GM18861 (cell line): ENCODE measurements at regions not wholly inside any gene's neighbourhood (a gene's known extent, or its start where the extent isn't known, plus 50 kb on each side); places are given as distances from the start of the nearest gene placed in this dataset.
"Not testable (repeated sequence)": the region's sequence is repeated elsewhere in the genome, so short reads cannot be mapped to it uniquely, and the experiment has no call there.

ENCODE experiments used
- ATAC-seq: cut with Tn5 transposase; IDR thresholded peaks from one replicate; pipeline ENCODE4 v1.9.1; 2021; ENCODE audit not compliant: unreplicated experiment

DNA sequence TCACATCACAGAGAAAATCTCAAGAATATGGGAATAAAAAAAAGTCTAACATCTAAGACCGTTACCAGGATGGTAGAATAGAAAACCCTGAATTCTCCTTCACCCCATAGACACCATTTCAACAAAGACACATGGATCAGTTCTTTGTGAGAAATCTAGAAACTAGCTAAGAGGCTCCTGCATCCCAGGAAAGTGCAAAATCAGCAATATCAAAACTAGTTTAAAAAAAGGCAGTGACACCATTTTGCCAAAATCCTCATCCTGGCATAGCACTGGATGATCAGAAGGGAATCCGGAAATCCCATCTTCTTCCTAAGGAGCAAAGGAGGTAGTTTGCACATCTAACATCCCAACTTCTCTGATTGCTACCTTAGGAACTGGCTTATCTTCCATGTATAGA is 88.9 kb upstream of the MAGEE2 start:
- ATAC-seq, result no peak

DNA sequence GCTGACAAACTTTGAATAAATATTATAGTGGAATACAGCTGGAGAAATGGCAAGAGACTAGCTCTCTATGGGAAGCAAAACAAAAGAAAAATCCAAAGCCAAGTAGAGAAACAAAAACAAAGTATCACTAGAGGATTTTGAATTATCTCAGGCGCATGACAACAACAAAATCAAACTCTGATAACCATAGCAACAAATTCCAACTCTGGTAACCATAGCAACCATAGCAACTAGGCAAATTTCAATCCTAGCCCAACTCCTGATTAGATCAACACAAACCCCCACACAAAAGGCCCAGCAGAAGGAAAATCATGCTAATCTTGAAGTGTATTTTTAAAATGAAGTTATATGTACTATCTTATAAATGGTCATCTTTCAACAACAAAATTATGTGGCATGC is 98.4 kb upstream of the MAGEE2 start:
- ATAC-seq, result no peak

DNA sequence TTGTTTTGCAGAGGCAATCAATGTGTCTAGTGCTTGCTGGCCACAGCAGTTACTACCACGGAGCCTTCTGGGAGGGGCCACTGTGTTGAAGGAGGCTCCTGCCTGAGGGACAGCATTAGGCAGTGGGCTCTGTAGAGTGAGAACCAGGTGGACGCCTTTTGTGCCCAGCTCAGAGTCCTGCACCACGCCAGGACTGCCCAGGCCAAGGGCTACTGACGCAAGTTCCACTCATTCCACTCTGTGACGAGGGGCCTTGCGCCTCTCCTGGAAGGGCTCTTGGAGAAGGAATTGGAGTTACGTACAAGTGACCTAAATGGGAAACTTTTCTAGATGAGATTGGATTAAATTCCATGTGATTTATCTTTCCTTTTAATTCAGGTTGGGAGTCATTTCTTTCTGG is 102.8 kb upstream of the MAGEE2 start:
- no peak for ATAC-seq

DNA sequence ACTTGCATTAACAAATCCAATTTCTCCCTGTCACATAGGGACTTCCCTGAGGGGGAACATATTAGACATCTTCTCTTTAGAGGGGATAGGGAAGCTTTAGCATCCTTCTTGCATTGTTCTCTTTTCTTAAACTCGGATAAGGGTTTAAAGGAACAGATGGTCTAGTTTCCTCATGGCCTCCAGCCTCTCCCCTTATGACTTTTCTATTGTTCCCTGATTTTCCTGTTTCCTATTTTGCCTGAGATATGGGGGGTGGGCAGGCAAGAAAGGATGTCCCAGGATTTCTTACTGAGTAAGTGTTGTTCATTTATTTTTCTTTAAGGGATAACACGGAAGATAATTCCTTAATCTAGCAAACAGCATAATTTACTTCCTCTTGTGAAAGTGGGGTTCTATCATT is 107.7 kb upstream of the MAGEE2 start:
- ATAC-seq, result no peak

DNA sequence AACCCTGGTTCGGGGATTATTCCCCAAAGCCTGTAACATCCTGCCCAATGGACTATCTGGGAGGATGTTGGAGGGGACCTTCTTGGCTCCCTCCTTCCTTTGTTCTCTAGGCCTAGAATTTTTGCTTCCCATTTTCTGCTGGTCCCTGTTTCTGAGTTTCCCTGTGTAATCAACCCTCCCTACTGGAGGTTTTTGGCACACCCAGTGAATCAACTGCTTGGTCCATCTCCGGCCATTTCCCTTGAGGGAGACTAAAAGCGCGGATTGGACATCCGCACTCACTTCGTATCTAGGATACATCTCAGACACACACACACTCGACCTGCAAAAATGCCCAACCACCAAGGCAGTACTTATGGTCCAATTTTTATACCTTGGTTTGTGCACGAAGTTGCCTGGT is 108.2 kb upstream of the MAGEE2 start:
- ATAC-seq, result no peak

DNA sequence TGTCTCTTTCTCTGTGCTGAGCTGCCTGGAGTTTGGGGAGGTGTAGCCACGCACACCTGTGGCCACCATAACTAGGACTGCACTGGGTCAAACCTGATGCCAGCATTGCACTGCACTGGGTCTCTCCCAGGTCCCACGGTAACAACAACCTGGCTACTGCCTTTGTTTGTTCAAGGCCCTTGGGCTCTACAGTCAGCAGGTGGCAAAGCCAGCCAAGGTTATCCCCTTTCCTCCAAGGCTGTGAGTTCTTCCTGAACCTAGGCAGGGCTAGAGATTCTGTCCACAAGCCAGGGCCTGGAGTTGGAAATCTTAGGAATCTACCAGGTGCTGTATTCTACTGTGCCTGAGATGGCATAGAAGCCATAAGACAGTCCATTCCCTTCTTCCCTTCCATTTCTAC is 126.7 kb upstream of the MAGEE2 start:
- no peak for ATAC-seq

DNA sequence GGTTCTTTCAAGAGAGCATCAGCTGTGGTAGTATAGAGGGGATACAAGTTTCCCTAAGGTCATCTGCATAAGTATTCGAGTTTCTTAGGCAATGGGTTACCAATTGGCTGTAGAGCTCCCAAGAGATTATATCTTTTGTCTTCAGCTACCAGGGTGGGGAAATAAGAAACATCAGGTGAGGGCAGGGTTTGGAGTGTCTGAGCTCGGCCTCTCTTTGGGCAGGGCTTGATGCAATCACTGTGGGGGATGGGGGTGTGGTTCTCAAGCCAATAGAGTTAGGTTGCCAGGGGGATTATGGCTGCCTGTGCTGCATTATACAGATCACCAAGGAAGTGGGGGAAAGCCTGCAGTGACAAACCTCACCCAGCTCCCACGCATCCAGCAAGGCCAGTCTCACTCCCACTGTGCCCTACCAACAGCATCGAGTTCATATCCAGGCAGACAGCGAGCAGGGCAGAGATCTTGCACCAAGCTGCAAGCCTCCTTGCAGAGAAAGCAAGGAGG is 172.1 kb upstream of the MAGEE2 start:
- no peak for ATAC-seq

DNA sequence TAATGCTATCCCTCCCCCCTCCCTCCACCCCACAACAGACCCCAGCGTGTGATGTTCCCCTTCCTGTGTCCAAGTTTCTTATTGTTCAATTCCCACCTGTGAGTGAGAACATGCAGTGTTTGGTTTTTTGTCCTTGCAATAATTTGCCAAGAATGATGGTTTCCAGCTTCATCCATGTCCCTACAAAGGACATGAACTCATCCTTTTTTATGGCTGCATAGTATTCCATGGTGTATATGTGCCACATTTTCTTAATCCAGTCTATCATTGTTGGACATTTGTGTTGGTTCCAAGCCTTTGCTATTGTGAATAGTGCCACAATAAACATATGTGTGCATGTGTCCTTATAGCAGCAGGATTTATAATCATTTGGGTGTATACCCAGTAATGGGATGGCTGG is 176.3 kb upstream of the MAGEE2 start:
- not testable (repeated sequence) for ATAC-seq

DNA sequence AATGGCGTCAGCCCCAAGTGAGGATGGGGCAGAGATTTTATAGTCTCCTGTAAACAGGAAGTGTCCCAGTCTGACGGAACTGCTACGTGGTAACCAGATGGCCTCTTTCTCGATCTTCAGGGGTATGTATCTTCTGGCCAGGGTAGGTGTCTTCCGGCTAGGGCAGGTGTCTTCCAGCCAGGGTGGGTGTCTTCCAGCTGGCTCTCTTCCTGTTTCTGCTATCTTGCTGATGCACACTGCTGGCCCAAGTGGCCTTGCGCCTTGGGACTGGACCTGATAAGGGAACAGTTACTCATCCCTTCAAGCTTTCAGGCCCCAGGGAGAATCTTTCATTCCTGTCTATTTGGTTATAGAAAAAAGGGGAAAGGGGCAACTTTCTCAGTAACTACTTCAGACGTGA is 178.7 kb upstream of the MAGEE2 start:
- ATAC-seq, result no peak

DNA sequence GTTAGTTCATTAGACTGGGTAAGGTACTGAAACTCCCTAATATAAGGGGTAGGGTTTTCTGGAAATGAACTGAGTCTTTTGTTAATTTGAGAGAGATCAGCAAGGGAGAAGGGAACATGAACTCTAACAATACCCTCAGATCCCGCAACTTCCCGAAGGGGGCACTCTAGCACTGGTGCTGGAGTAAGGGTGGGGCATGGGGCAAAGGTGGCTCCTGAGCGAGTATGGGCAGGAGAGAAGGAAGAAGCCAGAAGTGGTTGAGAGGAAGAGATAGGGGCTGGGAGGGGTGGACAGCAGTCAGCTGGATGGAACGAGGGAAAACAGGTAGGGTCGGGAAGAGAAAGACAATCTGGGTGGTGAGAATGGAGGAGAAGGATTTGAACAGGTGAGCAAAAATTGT is 183.2 kb upstream of the MAGEE2 start:
- no peak for ATAC-seq

DNA sequence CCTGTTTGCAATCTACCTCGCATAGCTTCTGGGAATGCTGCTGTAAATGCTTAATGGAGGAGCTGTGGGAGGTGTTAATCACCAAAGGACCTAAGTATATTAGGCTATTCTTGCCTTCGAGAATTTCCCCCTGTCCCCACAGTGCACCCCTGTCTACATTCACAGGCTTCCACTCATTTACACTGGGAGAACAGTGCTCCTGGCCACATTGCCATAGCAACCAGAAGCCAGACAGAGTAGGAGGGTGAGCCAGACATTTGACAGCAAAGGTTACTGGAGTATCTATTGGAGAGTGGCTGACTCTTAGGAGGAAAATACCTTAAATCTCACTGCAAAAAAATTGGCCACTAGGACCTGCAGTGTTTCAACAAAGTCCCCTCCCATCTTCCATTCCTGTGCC is 185.9 kb upstream of the PBDC1 start:
- no peak for ATAC-seq

DNA sequence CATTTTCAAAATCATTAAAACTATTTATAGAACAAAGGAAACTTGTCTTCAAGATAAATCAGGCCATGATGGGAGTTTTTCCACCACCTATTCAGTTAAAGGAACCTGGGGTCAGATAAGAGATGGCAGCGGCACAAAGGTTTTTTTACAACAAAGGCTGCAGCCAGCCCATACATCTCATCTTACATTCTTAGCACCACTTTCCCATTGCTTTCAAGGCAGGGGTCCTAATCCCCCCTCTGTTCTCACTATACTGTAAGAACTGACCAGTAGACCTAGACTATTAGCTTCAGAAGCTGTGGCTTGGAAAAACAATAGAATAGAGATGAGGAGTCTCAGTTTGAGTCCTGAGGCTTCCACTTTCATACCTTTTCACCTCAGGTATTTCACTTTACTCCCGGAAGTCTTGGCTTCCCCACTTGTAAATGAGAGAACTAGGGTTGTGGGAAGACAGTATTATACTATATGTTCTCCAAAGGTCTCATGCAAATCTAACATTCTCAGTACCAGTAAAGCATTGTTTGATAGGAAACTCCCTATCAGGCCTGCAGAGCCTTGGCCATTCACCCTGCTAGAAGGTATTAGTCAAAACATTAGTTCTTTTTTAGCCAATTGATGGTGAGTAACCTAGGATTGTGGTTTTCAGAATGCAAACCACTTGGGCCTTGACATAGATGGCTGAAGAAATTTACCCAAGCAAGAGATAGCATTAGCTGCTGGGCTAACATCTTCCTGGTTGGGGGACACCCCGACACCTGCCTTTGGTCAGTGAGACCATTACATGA is 182.9 kb upstream of the PBDC1 start:
- peak; percentile 69 for ATAC-seq

DNA sequence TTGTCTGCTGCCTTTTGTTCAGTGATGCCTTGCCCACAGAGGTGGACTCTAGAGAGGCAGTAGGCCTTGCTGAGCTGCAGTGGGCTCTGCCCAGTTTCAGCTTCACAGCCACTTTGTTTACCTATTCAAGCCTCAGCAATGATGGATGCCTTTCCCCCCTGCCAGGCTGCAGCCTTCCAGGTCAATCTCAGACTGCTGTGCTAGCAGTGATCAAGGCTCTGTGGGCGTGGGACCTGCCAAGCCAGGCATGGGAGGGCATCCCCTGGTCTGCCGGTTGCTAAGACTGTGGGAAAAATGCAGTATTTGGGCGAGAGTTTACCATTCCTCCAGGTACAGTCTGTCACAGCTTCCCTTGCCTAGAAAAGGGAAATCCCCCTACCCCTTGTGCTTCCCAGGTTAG is 175.2 kb upstream of the PBDC1 start:
- ATAC-seq, result no peak

DNA sequence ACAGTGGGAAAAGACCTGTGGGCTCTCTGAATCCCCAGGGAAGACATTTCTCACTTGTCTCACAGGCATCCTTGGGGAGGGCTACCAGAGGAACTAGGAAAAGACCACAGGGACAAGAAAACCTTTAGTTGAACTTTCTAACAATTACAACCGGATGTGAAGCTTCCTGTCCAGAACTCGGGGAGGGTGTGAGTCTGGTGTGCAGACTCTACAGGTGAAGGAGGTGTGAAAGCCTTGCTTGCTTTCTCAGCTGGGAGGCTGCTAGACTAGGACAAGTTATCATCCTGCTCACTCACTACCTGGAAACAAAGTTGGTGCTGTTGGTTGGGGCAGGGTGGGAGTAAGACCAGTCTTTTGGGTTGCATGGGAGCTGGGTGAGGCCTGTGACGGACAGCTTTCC is 158.5 kb upstream of the PBDC1 start:
- ATAC-seq, result no peak

DNA sequence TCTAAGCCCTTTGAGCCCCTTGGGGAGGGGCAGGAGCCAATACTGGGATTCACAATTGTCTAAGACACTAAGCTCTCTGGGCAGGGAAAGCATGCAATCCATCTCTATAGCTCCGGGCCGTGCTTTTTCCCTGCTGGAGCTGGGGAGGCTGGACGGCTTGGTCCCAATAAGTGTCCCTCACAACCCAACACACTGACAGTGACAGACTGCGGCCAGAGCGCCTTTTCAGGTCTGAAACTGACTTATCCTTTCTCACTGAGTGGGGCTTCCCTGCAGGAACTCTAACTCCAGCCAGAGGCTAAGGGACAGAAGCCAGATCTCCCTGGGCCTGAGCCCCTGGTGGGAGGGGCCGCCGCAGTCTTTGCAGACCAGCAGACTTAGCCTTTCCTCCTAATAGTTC is 146.6 kb upstream of the PBDC1 start:
- ATAC-seq, result no peak

DNA sequence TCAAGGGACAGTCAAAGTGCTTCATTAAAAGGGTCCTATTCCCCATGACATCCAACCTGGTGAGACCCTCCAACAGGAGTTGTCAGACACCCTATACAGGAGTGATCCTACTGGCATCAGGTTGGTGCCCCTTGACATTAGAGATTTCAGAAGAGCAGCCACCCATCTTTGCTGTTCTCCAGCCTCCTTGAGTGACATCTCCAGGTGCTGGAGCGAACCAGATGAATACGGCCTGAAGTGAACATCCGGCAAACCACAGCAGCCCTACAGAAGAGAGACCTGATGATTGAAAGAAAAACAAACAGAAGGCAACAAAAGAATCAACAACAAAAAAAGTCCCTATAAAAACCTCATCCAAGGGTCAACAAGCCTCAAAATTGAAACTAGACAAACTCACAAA is 146.1 kb upstream of the PBDC1 start:
- ATAC-seq, result no peak

DNA sequence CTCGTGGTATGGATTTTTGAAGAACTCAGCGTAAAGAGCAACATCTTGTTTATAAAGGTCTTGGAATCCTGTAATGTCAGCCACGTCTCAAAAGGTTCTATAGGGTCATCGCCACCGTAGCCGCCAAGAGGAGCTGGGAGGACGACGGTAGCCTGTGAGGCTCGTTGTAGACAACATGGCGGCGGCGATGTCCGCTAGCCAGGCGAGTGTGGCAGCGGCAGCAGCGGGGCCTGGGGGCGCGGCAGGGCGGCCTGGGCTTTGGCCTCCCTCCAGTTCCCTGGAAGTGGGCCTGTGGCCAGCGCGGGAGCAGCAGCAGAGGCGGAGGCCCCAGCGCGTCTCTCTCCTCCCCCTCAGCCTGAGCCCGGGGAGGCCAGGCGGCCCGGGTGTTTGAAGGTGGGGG is 143.5 kb upstream of the PBDC1 start:
- ATAC-seq, result no peak

DNA sequence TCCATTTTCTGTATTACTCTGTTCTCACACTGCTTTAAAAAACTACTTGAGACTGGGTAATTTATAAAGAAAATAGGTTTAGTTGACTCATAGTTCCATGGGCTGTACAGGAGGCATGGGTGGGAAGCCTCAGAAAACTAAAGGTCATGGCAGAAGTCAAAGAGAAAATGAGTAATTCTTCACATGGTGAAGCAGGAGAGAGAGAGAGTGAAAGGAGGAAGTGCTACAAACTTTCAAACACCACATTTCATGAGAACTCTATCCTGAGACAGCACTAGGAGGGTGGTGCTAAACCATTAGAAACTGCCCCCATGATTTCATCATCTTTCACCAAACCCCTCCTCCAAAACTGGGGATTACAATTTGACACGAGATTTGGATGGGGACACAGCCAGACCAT is 108.0 kb upstream of the PBDC1 start:
- ATAC-seq, result no peak

DNA sequence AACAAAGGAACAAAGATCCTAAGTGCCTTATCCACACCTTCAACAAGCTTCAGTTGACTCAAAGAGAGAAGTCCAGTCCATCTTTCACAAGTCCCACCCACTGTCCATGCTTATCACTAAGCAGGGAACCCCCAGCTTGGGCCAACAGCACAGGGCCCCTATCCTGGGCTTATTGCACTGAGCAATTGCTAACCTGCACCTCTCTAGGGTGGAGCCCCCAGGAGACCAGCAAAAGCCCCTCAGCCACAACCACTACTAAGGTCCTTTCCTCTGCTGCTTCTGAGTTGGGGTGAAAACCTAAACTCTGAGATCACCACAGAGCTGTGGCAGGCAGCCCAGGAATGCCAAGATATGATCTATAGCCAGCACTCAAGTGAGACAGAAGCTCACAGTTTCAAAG is 96.7 kb upstream of the PBDC1 start:
- no peak for ATAC-seq

DNA sequence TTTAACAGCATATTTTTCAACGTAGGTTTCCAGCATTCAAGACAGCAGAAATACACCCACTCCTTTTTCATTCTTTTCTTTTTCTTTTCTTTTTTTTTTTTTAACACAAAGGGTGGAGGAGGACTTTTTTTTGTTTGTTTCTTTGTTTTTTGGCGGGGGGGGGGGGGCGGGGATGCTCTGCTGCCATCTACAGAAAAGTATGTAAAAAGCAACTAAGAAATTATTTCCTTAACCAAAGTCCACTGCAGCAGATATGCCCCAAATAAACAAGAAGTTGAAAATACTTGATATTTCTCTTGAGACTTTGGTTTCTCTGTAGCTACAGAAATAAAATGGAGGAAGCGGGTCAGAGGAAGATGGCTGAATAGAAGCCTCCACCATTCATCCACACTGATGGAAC is 63.2 kb upstream of the PBDC1 start:
- ATAC-seq, result no peak
